A673 (cell line): ENCODE measurements at regions not wholly inside any gene's neighbourhood (a gene's known extent, or its start where the extent isn't known, plus 50 kb on each side); places are given as distances from the start of the nearest gene placed in this dataset.

Experiments used
- BruUV-seq: library from RNA; stranded (reverse); fragments of 400-500 nt; replicated peaks from 2 replicates; lab custom pipeline; 2021; lab: Mats Ljungman, UMichigan
- CTCF ChIA-PET: fragments of 300-600 bp; sonication (Branson Sonifier 250); formaldehyde crosslinking; loops from one replicate; lab custom pipeline; 2022; ENCODE audit warnings: antibody characterized with exemption; lab: Charles Lee
- POLR2A ChIA-PET: fragments of 300-600 bp; sonication (Branson Sonifier 250); formaldehyde crosslinking; loops from one replicate; lab custom pipeline; 2022; ENCODE audit warnings: antibody characterized with exemption; ENCODE audit not compliant: low non-redundant PET; lab: Charles Lee
- DNase-seq: peaks from one replicate; pipeline ENCODE4 v3.0.0-alpha.2; 2015; ENCODE audit warnings: low spot score
- H3K27ac ChIP-seq: fragments of 200-600 bp; sonication (generic); 2 replicates; pipeline ENCODE4 v1.5.1; 2016; ENCODE audit warnings: mixed run types, low read depth, mild to moderate bottlenecking, mixed read lengths, antibody characterized with exemption, low read length; ENCODE audit not compliant: poor library complexity, severe bottlenecking
- H3K27me3 ChIP-seq: fragments of 200-600 bp; sonication (generic); replicated peaks from 2 replicates; pipeline ENCODE4 v1.6.1; 2017; ENCODE audit warnings: mixed run types, low read depth, mild to moderate bottlenecking, mixed read lengths, antibody characterized with exemption, low read length; ENCODE audit not compliant: insufficient read depth, poor library complexity
- H3K36me3 ChIP-seq: fragments of 200-600 bp; sonication (generic); 2 replicates; pipeline ENCODE4 v1.6.1; 2016; ENCODE audit warnings: mixed run types, mild to moderate bottlenecking, mixed read lengths, antibody characterized with exemption, low read length; ENCODE audit not compliant: insufficient read depth, poor library complexity, severe bottlenecking
- H3K4me1 ChIP-seq: fragments of 200-600 bp; sonication (generic); 2 replicates; pipeline ENCODE4 v1.6.1; 2017; ENCODE audit warnings: mixed run types, mild to moderate bottlenecking, mixed read lengths, antibody characterized with exemption, low read length; ENCODE audit not compliant: insufficient read depth, poor library complexity, severe bottlenecking
- H3K4me3 ChIP-seq: fragments of 200-600 bp; sonication (generic); 2 replicates; pipeline ENCODE4 v1.5.1; 2016; ENCODE audit warnings: low read depth, mixed run types, mild to moderate bottlenecking, mixed read lengths, low read length; ENCODE audit not compliant: poor library complexity, severe bottlenecking
- H3K9me3 ChIP-seq: fragments of 200-600 bp; sonication (generic); 2 replicates; pipeline ENCODE4 v1.6.1; 2016; ENCODE audit warnings: mixed run types, low read depth, mild to moderate bottlenecking, mixed read lengths, antibody characterized with exemption, low read length; ENCODE audit not compliant: poor library complexity, severe bottlenecking
- CTCF ChIP-seq: fragments of 300-800, 200-600 bp; sonication (generic); conservative IDR thresholded peaks from 2 replicates; pipeline ENCODE4 v1.5.1; 2017; ENCODE audit warnings: low read depth, mild to moderate bottlenecking, antibody characterized with exemption, low read length, moderate library complexity, mixed read lengths
- EZH2 ChIP-seq: fragments of 200-600 bp; sonication (generic); IDR thresholded peaks from 2 replicates; pipeline ENCODE4 v1.6.1; 2017; ENCODE audit warnings: borderline replicate concordance, low read depth, mild to moderate bottlenecking, mixed read lengths, antibody characterized with exemption, low read length; ENCODE audit not compliant: poor library complexity, severe bottlenecking
- intact Hi-C: fragments of 100-400 bp; cut with micrococcal nuclease; formaldehyde crosslinking; loops from one replicate; pipeline ENCODE4 v1.10.0; 2022; ENCODE audit not compliant: unreplicated experiment

GRCh38 chr2:2812648-2813047 lies 481.6 kb upstream of the MYT1L start:
- H3K27ac ChIP-seq: no peak overlapping the region
- H3K4me3 ChIP-seq: no peak overlapping the region
- BruUV-seq: no TSS peak
- no peaks in the 10 kb centered on the region for H3K9me3 ChIP-seq
- no peaks in the 10 kb centered on the region for H3K4me1 ChIP-seq
- no peak for TF ChIP-seq CTCF
- H3K27me3 ChIP-seq: no peaks in the 10 kb centered on the region
- DNase-seq: no peak
- intact Hi-C loops: no loop called here
- POLR2A ChIA-PET: no interaction called here
- no peaks in the 10 kb centered on the region for H3K36me3 ChIP-seq
- CTCF ChIA-PET: no interaction called here

- H3K27ac ChIP-seq: no peak overlapping the region
- H3K9me3 ChIP-seq: no peaks in the 10 kb centered on the region
- H3K4me3 ChIP-seq: no peak overlapping the region
- CTCF ChIA-PET: no interaction called here
- no peaks in the 10 kb centered on the region for H3K27me3 ChIP-seq
- POLR2A ChIA-PET: no interaction called here
- TF ChIP-seq EZH2: no peak
- intact Hi-C loops: no loop called here
- no peaks in the 10 kb centered on the region for H3K4me1 ChIP-seq
- DNase-seq: no peak
- no TSS peak for BruUV-seq
- no peaks in the 10 kb centered on the region for H3K36me3 ChIP-seq
Measured at GRCh38 chr2:2812117-2812516, 481.0 kb upstream of the MYT1L start.

GRCh38 chr2:2810504-2810903 lies 479.4 kb upstream of the MYT1L start:
- no TSS peak for BruUV-seq
- intact Hi-C loops: no loop called here
- CTCF ChIA-PET: no interaction called here
- POLR2A ChIA-PET: no interaction called here
- H3K27me3 ChIP-seq: no peaks in the 10 kb centered on the region
- no peaks in the 10 kb centered on the region for H3K4me1 ChIP-seq
- DNase-seq: no peak
- no peaks in the 10 kb centered on the region for H3K36me3 ChIP-seq
- TF ChIP-seq CTCF (no peak), EZH2 (no peak)
- no peak overlapping the region for H3K4me3 ChIP-seq
- H3K27ac ChIP-seq: no peak overlapping the region
- H3K9me3 ChIP-seq: no peaks in the 10 kb centered on the region

GRCh38 chr2:2809771-2810170 lies 478.7 kb upstream of the MYT1L start:
- Histone ChIP-seq H3K4me1 (no peaks in the 10 kb centered on the region), H3K9me3 (no peaks in the 10 kb centered on the region), H3K27ac (no peak overlapping the region), H3K36me3 (no peaks in the 10 kb centered on the region), H3K4me3 (no peak overlapping the region), H3K27me3 (no peaks in the 10 kb centered on the region)
- no peak for DNase-seq
- no peak for TF ChIP-seq EZH2
- TF ChIP-seq CTCF: no peak
- POLR2A ChIA-PET: no interaction called here
- CTCF ChIA-PET: no interaction called here
- intact Hi-C loops: no loop called here
- BruUV-seq: no TSS peak
